ENCODE measurements at regions not wholly inside any gene's neighbourhood (a gene's known extent, or its start where the extent isn't known, plus 50 kb on each side); places are given as distances from the start of the nearest gene placed in this dataset.

- Histone ChIP-seq H3K4me1 (ENCODE audit: insufficient read depth, low read length) (0 out of 2 replicates have a peak, but pooled peaks cover 3% of the 10 kb centered on the region), H3K9ac (ENCODE audit: low read depth, low read length) (no peak overlapping the region), H3K9me3 (ENCODE audit: insufficient read depth, low read depth, low read length) (peaks cover 8% of the 10 kb centered on the region; the same call in 1 of the 2 replicates), H3K27me3 (ENCODE audit: insufficient read depth, low read length) (no peaks in the 10 kb centered on the region), H3K4me3 (ENCODE audit: low read length) (no peak overlapping the region), H3K36me3 (ENCODE audit: insufficient read depth, low read depth, low read length) (no peaks in the 10 kb centered on the region), H3K27ac (ENCODE audit: low read length) (no peak overlapping the region)
Measured at GRCh38 chr2:174667250-174667860, 69.8 kb upstream of the WIPF1 start.

- Histone ChIP-seq H3K4me3 (ENCODE audit: low read length) (no peak overlapping the region), H3K36me3 (ENCODE audit: insufficient read depth, low read depth, low read length) (no peaks in the 10 kb centered on the region), H3K27me3 (ENCODE audit: insufficient read depth, low read length) (no peaks in the 10 kb centered on the region), H3K27ac (ENCODE audit: low read length) (no peak overlapping the region), H3K9me3 (ENCODE audit: insufficient read depth, low read depth, low read length) (peaks cover 3% of the 10 kb centered on the region; the same call in 1 of the 2 replicates), H3K9ac (ENCODE audit: low read depth, low read length) (no peak overlapping the region), H3K4me1 (ENCODE audit: insufficient read depth, low read length) (0 out of 2 replicates have a peak, but pooled peaks cover 3% of the 10 kb centered on the region)
Measured at GRCh38 chr2:174666845-174667244, 69.2 kb upstream of the WIPF1 start.

- Histone ChIP-seq H3K9me3 (ENCODE audit: insufficient read depth, low read depth, low read length) (no peaks in the 10 kb centered on the region; the same call in 1 of the 2 replicates), H3K9ac (ENCODE audit: low read depth, low read length) (no peak overlapping the region), H3K36me3 (ENCODE audit: insufficient read depth, low read depth, low read length) (no peaks in the 10 kb centered on the region), H3K4me1 (ENCODE audit: insufficient read depth, low read length) (0 out of 2 replicates have a peak, but pooled peaks cover 3% of the 10 kb centered on the region), H3K27ac (ENCODE audit: low read length) (no peak overlapping the region), H3K27me3 (ENCODE audit: insufficient read depth, low read length) (no peaks in the 10 kb centered on the region), H3K4me3 (ENCODE audit: low read length) (no peak overlapping the region)
Measured at GRCh38 chr2:174666312-174666711, 68.7 kb upstream of the WIPF1 start.

- no peaks in the 10 kb centered on the region for H3K9me3 ChIP-seq (ENCODE audit: insufficient read depth, low read depth, low read length)
- no peak overlapping the region for H3K27ac ChIP-seq (ENCODE audit: low read length)
- no peak overlapping the region for H3K4me3 ChIP-seq (ENCODE audit: low read length)
- H3K27me3 ChIP-seq (ENCODE audit: insufficient read depth, low read length): no peaks in the 10 kb centered on the region
- no peak overlapping the region for H3K9ac ChIP-seq (ENCODE audit: low read depth, low read length)
- 0 out of 2 replicates have a peak, but pooled peaks cover 3% of the 10 kb centered on the region for H3K4me1 ChIP-seq (ENCODE audit: insufficient read depth, low read length)
- no peaks in the 10 kb centered on the region for H3K36me3 ChIP-seq (ENCODE audit: insufficient read depth, low read depth, low read length)
Measured at GRCh38 chr2:174664084-174664759, 66.6 kb upstream of the WIPF1 start.

- Histone ChIP-seq H3K36me3 (ENCODE audit: insufficient read depth, low read depth, low read length) (no peaks in the 10 kb centered on the region), H3K4me3 (ENCODE audit: low read length) (no peak overlapping the region), H3K27me3 (ENCODE audit: insufficient read depth, low read length) (no peaks in the 10 kb centered on the region), H3K9ac (ENCODE audit: low read depth, low read length) (no peak overlapping the region), H3K9me3 (ENCODE audit: insufficient read depth, low read depth, low read length) (no peaks in the 10 kb centered on the region), H3K27ac (ENCODE audit: low read length) (no peak overlapping the region), H3K4me1 (ENCODE audit: insufficient read depth, low read length) (0 out of 2 replicates have a peak, but pooled peaks cover 3% of the 10 kb centered on the region)
Measured at GRCh38 chr2:174663550-174663949, 65.9 kb upstream of the WIPF1 start.

- Histone ChIP-seq H3K4me1 (ENCODE audit: insufficient read depth, low read length) (0 out of 2 replicates have a peak, but pooled peaks cover 2% of the 10 kb centered on the region), H3K9me3 (ENCODE audit: insufficient read depth, low read depth, low read length) (no peaks in the 10 kb centered on the region), H3K27ac (ENCODE audit: low read length) (no peak overlapping the region), H3K4me3 (ENCODE audit: low read length) (no peak overlapping the region), H3K36me3 (ENCODE audit: insufficient read depth, low read depth, low read length) (no peaks in the 10 kb centered on the region), H3K27me3 (ENCODE audit: insufficient read depth, low read length) (no peaks in the 10 kb centered on the region), H3K9ac (ENCODE audit: low read depth, low read length) (no peak overlapping the region)
Measured at GRCh38 chr2:174662859-174663258, 65.3 kb upstream of the WIPF1 start.

GRCh38 chr2:174662459-174662858, 64.9 kb upstream of the WIPF1 start:
- Histone ChIP-seq H3K4me3 (ENCODE audit: low read length) (no peak overlapping the region), H3K9ac (ENCODE audit: low read depth, low read length) (no peak overlapping the region), H3K36me3 (ENCODE audit: insufficient read depth, low read depth, low read length) (no peaks in the 10 kb centered on the region), H3K4me1 (ENCODE audit: insufficient read depth, low read length) (no peaks in the 10 kb centered on the region), H3K9me3 (ENCODE audit: insufficient read depth, low read depth, low read length) (no peaks in the 10 kb centered on the region), H3K27me3 (ENCODE audit: insufficient read depth, low read length) (no peaks in the 10 kb centered on the region), H3K27ac (ENCODE audit: low read length) (no peak overlapping the region)

GRCh38 chr2:174660984-174661675, 63.5 kb upstream of the WIPF1 start:
- Histone ChIP-seq H3K4me3 (ENCODE audit: low read length) (no peak overlapping the region), H3K9ac (ENCODE audit: low read depth, low read length) (no peak overlapping the region), H3K4me1 (ENCODE audit: insufficient read depth, low read length) (no peaks in the 10 kb centered on the region), H3K9me3 (ENCODE audit: insufficient read depth, low read depth, low read length) (no peaks in the 10 kb centered on the region), H3K27ac (ENCODE audit: low read length) (no peak overlapping the region), H3K27me3 (ENCODE audit: insufficient read depth, low read length) (no peaks in the 10 kb centered on the region), H3K36me3 (ENCODE audit: insufficient read depth, low read depth, low read length) (no peaks in the 10 kb centered on the region)

- Histone ChIP-seq H3K4me3 (ENCODE audit: low read length) (no peak overlapping the region), H3K36me3 (ENCODE audit: insufficient read depth, low read depth, low read length) (no peaks in the 10 kb centered on the region), H3K27ac (ENCODE audit: low read length) (no peak overlapping the region), H3K9me3 (ENCODE audit: insufficient read depth, low read depth, low read length) (no peaks in the 10 kb centered on the region), H3K27me3 (ENCODE audit: insufficient read depth, low read length) (no peaks in the 10 kb centered on the region), H3K9ac (ENCODE audit: low read depth, low read length) (no peak overlapping the region), H3K4me1 (ENCODE audit: insufficient read depth, low read length) (no peaks in the 10 kb centered on the region)
Measured at GRCh38 chr2:174659069-174659900, 61.7 kb upstream of the WIPF1 start.

- no peak overlapping the region for H3K9ac ChIP-seq (ENCODE audit: low read depth, low read length)
- H3K27me3 ChIP-seq (ENCODE audit: insufficient read depth, low read length): no peaks in the 10 kb centered on the region
- no peak overlapping the region for H3K4me3 ChIP-seq (ENCODE audit: low read length)
- H3K9me3 ChIP-seq (ENCODE audit: insufficient read depth, low read depth, low read length): no peaks in the 10 kb centered on the region
- no peaks in the 10 kb centered on the region for H3K36me3 ChIP-seq (ENCODE audit: insufficient read depth, low read depth, low read length)
- no peak overlapping the region for H3K27ac ChIP-seq (ENCODE audit: low read length)
- no peaks in the 10 kb centered on the region for H3K4me1 ChIP-seq (ENCODE audit: insufficient read depth, low read length)
Measured at GRCh38 chr2:174656676-174657176, 59.1 kb upstream of the WIPF1 start.

- Histone ChIP-seq H3K27ac (ENCODE audit: low read length) (no peak overlapping the region), H3K4me1 (ENCODE audit: insufficient read depth, low read length) (no peaks in the 10 kb centered on the region), H3K9me3 (ENCODE audit: insufficient read depth, low read depth, low read length) (no peaks in the 10 kb centered on the region), H3K27me3 (ENCODE audit: insufficient read depth, low read length) (no peaks in the 10 kb centered on the region), H3K36me3 (ENCODE audit: insufficient read depth, low read depth, low read length) (no peaks in the 10 kb centered on the region), H3K9ac (ENCODE audit: low read depth, low read length) (no peak overlapping the region), H3K4me3 (ENCODE audit: low read length) (no peak overlapping the region)
Measured at GRCh38 chr2:174656035-174656434, 58.4 kb upstream of the WIPF1 start.

All from iPS-20b (cell line).